NCI-H526 treated with DMSO at 0.1 percent for 48 hours (cell line): ENCODE measurements at regions not wholly inside any gene's neighbourhood (a gene's known extent, or its start where the extent isn't known, plus 50 kb on each side); places are given as distances from the start of the nearest gene placed in this dataset.
A peak's percentile ranks its signal among the peaks of the same experiment; 100 is the strongest.

Source experiments
- DNase-seq: peaks from one replicate; lab custom pipeline; 2025; lab: John Stamatoyannopoulos, UW

DNA sequence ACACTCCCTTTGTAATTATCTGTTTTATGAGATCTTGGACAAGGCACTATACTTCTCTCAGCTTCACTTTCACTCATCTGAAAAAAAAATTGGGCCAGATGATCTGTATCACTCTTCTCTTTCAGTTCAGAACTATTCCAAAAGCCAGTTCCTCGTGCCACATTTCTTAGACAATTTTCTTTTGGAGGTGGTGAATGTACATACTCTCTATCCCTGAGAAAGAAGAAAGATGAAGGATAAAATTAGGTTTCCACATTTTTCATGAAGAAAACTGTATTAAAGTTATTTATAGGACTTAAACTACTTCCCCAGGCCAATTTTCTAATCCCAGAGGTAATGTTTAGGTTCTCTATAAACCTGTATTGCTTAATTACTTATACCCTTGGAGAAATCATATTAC is 171.6 kb downstream of the SLC6A15 start:
- no peak for DNase-seq

- no peak for DNase-seq
Measured at GRCh38 chr12:84740602-84741001, 172.0 kb downstream of the SLC6A15 start.

GRCh38 chr12:84738481-84738972 is 174.1 kb downstream of the SLC6A15 start:
- DNase-seq, result no peak

DNA sequence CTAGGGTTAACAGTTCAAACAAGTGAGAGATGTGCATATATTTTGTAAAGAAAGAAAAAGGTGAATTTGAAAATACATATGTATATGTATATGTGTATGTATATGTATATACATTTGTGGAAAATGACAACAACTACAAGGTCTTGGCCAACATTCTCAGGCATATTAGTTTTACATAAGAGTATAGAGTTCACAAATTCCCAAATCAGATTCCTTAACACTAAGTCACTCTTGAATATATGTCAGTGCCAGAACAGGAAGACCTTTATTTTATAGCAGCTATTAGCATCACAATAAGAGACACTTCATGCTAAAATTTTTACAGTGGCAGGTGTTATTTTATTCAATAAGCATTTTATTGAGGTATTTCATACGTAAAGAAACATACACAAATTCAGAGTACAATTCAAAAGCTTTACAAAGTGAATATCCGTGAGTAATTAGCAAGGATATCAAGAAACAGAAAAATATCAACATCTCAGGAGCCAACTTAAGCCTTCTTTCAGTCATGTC is 179.7 kb downstream of the SLC6A15 start:
- DNase-seq, result no peak

- DNase-seq, result no peak
Measured at GRCh38 chr12:84730561-84731162, 181.9 kb downstream of the SLC6A15 start.

- DNase-seq, result no peak
Measured at GRCh38 chr12:84727961-84728360, 184.6 kb downstream of the SLC6A15 start.

DNA sequence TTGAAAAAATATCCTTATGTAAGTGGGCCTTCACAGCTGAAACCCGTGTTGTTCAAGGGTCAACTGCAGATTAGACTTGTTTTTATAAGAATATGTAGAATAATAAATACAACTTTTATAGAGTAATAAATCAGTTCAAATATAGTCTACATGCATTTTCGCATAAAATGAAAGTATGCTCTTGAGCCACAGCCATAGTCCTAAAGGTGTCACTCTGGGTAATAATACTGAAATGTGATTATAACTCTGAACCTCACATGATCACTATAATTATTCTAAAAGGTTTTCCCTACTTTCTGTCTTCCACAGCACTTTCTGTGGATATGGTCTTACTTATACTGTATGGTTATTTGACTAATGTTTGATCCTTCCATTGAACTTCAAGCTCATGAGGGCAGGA is 185.8 kb downstream of the SLC6A15 start:
- DNase-seq, result no peak

DNA sequence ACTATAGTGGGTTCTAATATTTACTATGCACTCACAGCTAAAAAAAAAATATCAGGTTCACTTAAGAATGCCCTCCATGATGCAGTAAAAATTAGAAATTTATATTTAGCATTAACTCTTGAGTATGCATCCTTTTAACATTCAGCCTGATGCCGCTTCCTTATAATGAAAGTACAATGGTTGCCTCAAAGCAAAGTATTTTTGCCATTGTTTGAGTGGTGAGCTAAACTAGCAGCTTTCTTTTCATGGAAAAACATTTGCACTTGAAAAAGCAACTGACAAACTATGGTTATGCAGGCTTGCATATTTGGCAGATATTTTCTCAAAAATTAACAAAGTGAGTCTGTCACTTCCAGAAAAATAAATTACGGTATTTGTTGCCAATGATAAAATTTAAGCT is 188.6 kb downstream of the SLC6A15 start:
- DNase-seq, result no peak

GRCh38 chr12:84719997-84720396 is 192.6 kb downstream of the SLC6A15 start:
- no peak for DNase-seq

- no peak for DNase-seq
Measured at GRCh38 chr12:84718906-84719305, 193.7 kb downstream of the SLC6A15 start.

- no peak for DNase-seq
Measured at GRCh38 chr12:84712747-84713146, 199.9 kb downstream of the SLC6A15 start.

DNA sequence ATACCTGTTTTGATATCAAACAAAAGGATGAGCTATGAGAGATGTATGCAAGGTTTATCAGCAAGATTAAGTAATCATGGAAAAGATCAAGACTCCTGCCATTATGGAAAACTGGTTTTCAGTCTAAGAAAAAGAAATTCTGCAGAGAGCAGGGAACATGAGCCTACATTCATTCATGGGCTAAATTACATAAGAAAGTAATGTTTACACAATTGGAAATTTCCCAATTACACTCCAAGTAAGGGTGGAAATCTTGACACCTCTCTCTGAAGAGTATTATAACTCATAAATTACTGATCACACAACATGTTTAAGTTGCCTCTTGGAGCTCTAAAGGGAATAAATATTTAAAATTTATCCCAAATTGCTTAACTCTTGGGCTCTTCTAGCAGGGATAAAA is 206.2 kb downstream of the SLC6A15 start:
- DNase-seq, result no peak

DNA sequence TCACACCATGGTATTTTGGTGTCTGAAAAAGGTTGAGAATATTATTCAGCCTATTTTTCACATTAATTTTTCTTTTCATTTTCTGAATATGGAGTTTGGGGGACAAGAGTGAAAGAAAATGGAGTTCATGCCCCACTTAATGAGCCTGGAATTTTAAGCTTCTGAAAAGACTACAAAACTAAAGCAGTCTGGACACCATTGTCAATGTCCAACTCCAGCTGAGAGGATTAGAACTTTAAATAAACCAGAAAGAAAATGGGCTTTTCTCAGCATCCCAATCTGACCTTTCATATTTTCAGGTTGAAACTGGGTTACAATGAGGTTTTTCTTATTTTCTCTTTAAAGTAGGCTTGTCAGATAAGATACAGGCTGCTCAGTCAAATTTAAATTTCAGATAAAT is 207.7 kb downstream of the SLC6A15 start:
- no peak for DNase-seq

GRCh38 chr12:84702001-84702400 is 210.6 kb downstream of the SLC6A15 start:
- DNase-seq, result no peak

GRCh38 chr12:84701041-84701440 is 211.6 kb downstream of the SLC6A15 start:
- no peak for DNase-seq

DNA sequence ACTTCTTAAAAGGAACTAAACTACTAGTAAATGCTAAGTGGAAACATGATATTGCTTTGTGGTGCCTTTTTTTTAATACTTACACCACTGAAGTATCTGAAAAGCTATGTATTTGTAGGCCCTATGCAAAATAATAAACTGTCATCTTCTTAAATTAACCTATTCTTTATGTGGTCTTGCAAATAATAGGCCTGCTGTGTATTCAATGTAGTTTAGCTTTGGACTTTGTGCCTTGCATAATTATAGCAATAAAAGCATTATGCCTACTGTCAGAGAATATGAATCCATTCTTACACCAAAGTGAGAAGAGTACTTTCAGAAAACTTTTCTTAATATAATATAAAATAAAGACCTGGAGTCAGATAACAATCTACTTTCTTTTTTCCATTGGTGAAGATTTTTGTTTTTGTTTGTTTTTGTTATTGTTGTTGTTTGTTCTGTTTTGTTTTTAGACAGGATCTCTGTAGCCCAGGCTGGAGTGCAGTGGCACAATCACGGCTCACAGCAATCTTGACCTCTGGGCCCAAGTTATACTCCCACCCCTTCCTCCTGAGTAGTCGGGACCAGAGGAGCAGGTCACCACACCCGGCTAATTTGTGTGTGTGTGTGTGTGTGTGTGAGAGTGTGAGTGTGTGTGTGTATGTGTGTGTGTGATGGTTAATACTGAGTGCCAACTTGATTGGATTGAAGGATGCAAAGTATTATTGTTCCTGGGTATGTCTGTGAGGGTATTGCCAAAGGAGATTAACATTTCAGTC is 213.8 kb downstream of the SLC6A15 start:
- DNase-seq, result peak; percentile 88

DNA sequence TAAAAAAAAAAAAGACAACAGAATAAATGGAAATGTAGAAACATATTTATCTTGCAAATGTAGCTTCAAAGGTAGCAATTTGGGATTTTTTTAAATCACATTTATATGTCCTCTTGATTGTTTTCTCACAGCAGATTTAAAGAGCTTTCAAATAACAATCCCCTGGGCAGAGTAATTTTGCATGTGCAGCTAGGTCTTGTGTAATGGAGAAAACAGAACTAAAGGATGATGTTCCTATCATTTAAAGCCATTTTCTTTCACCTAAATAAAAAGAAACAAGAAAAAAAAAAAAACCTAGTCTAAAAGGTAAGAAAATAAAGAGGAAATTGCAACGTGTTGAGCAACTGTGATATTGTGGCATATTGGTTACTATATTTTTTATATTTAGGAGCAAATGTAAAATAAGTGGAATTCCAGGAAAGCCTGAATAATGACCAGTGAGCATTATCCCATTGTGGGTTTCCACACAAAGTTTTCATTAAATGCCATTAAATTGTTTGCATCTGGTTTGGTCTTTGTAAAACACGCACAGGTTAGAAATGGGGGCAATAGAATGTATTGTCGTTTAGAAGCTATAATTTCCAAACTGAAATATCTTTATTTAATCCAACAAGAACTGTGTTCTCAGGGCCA is 215.6 kb downstream of the SLC6A15 start:
- peak; percentile 10 for DNase-seq

- DNase-seq, result no peak
Measured at GRCh38 chr12:84696281-84696680, 216.3 kb downstream of the SLC6A15 start.

- DNase-seq, result no peak
Measured at GRCh38 chr12:84694116-84694515, 218.5 kb downstream of the SLC6A15 start.

DNA sequence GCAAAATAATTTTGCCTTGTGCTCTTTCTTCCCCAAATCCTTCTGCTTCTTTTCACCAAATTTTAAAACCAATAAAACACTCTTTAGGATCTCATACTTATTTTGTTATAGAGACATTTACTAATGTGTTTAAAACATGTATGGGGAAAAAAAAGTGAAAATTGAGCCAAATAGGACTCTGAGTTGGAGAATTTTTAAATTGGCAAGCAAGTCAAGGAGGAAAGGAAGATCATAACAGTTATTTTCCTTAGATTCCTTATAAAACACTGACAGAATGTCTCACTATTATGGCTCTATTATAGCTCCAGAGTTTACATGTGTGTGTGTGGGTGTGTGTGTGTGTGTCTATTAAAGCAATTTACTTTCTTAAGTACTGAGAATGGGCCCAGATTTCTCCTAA is 220.5 kb downstream of the SLC6A15 start:
- DNase-seq, result no peak

DNA sequence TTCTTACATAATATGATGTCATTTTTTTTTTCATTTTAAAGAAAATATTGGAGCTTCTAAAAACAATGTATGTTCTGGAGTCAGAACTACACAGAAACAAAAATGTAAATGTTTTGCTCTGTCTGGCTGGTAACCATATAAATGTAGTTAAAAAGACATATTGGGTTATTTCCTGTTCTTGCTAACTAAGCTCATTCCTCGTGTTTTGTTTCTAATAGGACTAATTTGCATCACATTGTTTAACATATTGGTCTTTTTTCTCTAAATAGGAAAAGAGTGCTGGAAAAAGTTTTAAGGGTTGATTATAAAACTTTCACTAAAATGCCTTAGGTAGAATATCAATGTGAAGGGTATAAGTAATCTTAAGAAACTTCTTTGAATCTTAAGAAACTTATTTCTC is 221.3 kb downstream of the SLC6A15 start:
- no peak for DNase-seq

DNA sequence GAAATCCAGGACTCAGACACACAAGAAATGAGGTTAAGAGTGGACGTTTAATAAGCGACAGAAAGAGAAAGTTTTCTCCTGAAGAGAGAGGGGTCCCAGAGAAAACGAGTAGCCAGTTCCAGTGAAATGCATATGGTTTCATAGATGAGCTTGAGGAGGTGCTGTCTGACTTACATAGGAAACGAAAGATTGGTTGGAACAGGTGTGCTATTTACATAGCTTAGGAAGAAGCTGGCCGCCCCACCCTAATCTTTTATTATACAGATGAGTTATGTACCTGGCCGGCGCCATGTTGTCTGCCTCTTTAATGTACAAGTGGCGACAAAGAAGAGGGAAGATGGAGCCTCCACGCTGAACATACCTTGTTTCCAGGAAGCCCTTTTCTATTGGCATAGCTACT is 223.0 kb downstream of the SLC6A15 start:
- no peak for DNase-seq

GRCh38 chr12:84685379-84685778 is 227.2 kb downstream of the SLC6A15 start:
- DNase-seq, result peak; percentile 38
